ENCODE measurements at regions not wholly inside any gene's neighbourhood (a gene's known extent, or its start where the extent isn't known, plus 50 kb on each side); places are given as distances from the start of the nearest gene placed in this dataset.

DNA sequence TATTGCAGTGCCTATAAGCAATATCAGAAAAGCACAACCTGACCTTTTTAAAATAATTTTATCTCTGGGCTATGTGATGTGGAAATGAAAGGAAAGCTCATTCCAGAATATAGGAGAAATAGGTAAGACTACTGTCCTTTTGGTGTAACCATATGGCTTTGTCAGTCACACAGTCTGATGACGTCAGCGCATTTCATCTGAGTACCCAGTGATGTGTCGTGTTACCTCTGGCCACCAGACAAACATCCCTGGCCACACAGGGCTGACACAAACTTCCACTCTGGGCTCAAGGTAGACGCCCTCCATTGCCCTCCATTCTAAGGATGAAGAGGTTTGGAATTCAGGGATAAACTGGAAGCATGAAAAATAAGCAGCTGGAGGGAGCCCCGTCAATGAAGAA is 506.7 kb downstream of the CMPK2 start:
- no peak for DNase-seq
- H3K4me1 Mint-ChIP-seq (ENCODE audit: low read depth), result no peaks in the 10 kb centered on the region
- H3K9me3 Mint-ChIP-seq (ENCODE audit: insufficient read depth), result no peaks in the 10 kb centered on the region
- ATAC-seq, result no peak
- no peaks in the 10 kb centered on the region for H3K27me3 Mint-ChIP-seq (ENCODE audit: low read depth)
- ChIA-PET POLR2A (no interaction called here), CTCF (no interaction called here)
- no peak overlapping the region for H3K27ac Mint-ChIP-seq
- no peaks in the 10 kb centered on the region for H3K36me3 Mint-ChIP-seq (ENCODE audit: low read depth)
- no peak overlapping the region for H3K4me3 Mint-ChIP-seq

DNA sequence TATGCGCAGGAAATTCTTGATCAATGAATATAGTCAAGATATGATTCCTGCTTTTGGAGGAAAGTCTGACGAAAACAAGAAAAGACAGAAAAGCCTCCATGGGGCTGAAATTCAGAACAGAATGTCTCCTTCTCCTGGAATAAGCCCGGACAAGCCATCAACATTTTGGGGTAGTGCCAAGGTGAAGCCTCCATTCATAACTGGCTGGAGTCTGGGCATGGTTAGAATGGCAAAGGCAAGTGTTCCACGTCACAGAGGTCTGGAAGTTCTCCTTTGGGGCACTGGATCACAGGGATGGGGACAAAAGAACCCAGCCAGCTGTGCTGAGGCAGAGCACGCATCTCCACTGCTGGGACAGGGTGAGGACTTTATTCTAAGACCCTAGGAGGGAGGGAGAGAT is 505.7 kb downstream of the CMPK2 start:
- no peaks in the 10 kb centered on the region for H3K27me3 Mint-ChIP-seq (ENCODE audit: low read depth)

DNA sequence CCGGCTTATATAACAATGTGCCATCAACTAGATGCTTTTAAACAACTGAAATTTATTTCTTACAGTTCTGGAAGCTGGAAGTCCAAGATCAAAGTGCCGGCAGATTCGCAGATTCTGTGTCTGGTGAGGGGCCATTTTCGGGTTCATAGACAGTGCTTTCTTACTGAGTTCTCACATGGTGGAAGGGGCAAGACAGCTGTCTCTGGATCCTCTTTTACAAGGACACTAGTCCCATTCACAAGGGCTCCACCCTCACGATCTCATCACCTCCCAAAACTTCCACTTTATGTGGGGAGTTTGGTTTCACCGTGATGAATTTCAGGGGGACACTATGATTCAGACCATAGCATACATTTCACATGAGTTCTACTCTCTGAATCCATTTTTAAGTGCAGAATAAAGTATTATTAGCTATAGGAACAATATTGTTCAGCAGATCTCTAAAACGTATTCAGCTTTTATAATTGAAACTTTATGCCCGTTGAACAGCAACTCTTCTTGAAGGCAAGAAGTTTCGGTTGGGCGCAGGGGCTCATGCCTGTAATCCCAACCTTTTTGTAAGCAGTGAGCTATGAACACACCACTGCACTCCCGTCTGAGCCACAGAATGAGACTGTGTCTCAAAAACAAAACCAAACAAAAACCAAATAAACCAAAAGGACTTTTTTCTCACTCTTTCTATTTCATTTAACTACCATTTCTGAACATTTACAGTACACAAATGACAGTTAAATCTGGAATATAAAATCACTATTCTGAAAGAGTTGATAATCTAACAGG is 502.8 kb downstream of the CMPK2 start:
- no peaks in the 10 kb centered on the region for H3K9me3 Mint-ChIP-seq (ENCODE audit: insufficient read depth)
- POLR2A ChIA-PET, result no interaction called here

More for the DNA sequence above, 505.7 kb downstream of the CMPK2 start:
- CTCF ChIA-PET, result no interaction called here
- Mint-ChIP-seq H3K9me3 (ENCODE audit: insufficient read depth) (no peaks in the 10 kb centered on the region), H3K27ac (no peak overlapping the region), H3K36me3 (ENCODE audit: low read depth) (no peaks in the 10 kb centered on the region), H3K4me3 (no peak overlapping the region), H3K4me1 (ENCODE audit: low read depth) (no peaks in the 10 kb centered on the region)
- ATAC-seq (no peak), DNase-seq (no peak)
- POLR2A ChIA-PET, result no interaction called here

DNA sequence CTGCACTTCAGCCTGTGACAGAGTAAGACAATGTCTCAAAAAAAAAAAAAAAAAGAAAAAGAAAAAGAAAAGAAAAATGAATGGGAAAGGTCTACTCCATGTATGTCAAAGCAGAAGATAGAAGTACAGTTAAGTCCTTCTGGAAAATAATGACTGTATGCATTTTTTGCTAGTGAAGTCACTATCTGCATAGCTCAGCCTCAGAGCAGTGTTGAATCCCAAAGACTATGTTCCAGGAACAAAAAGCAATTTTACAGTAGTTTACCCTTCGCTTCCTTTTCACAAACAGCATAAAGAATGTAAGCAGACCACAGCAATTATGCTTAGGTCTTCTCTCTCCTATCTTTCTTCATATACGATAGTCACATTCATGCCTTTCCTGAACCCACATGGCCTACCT is 497.4 kb downstream of the CMPK2 start:
- ChIA-PET POLR2A (no interaction called here), CTCF (no interaction called here)
- no peaks in the 10 kb centered on the region for H3K9me3 Mint-ChIP-seq (ENCODE audit: insufficient read depth)
- ATAC-seq, result no peak
- no peaks in the 10 kb centered on the region for H3K4me1 Mint-ChIP-seq (ENCODE audit: low read depth)
- no peaks in the 10 kb centered on the region for H3K27me3 Mint-ChIP-seq (ENCODE audit: low read depth)
- DNase-seq, result no peak
- H3K27ac Mint-ChIP-seq, result no peak overlapping the region
- no peaks in the 10 kb centered on the region for H3K36me3 Mint-ChIP-seq (ENCODE audit: low read depth)
- H3K4me3 Mint-ChIP-seq, result no peak overlapping the region

More for the DNA sequence above, 502.8 kb downstream of the CMPK2 start:
- Mint-ChIP-seq H3K4me1 (ENCODE audit: low read depth) (no peaks in the 10 kb centered on the region), H3K36me3 (ENCODE audit: low read depth) (no peaks in the 10 kb centered on the region), H3K4me3 (no peak overlapping the region), H3K27me3 (ENCODE audit: low read depth) (no peaks in the 10 kb centered on the region), H3K27ac (no peak overlapping the region)
- no peak for DNase-seq
- CTCF ChIA-PET, result no interaction called here
- no peak for ATAC-seq

DNA sequence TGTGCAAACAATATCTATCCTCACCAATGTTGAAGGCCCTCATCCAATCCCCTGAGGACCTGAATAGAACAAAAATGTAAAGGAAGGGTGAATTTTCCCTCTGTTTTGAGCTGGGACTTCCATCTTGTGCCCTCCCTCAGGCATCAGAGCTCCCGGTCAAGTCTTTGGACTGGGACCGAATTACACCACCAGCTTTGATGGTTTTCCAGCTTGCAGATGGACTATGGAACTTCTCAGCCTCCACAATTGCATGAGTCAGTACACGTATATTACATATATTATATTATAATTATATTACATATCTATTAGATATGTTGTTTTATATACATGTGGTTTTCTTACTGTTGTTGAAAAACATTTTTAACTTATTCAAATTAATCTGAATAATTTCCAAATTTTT is 496.4 kb downstream of the CMPK2 start:
- ChIA-PET CTCF (no interaction called here), POLR2A (no interaction called here)
- Mint-ChIP-seq H3K27ac (no peak overlapping the region), H3K4me1 (ENCODE audit: low read depth) (no peaks in the 10 kb centered on the region), H3K9me3 (ENCODE audit: insufficient read depth) (no peaks in the 10 kb centered on the region), H3K4me3 (no peak overlapping the region), H3K36me3 (ENCODE audit: low read depth) (no peaks in the 10 kb centered on the region), H3K27me3 (ENCODE audit: low read depth) (no peaks in the 10 kb centered on the region)
- DNase-seq (no peak), ATAC-seq (no peak)

DNA sequence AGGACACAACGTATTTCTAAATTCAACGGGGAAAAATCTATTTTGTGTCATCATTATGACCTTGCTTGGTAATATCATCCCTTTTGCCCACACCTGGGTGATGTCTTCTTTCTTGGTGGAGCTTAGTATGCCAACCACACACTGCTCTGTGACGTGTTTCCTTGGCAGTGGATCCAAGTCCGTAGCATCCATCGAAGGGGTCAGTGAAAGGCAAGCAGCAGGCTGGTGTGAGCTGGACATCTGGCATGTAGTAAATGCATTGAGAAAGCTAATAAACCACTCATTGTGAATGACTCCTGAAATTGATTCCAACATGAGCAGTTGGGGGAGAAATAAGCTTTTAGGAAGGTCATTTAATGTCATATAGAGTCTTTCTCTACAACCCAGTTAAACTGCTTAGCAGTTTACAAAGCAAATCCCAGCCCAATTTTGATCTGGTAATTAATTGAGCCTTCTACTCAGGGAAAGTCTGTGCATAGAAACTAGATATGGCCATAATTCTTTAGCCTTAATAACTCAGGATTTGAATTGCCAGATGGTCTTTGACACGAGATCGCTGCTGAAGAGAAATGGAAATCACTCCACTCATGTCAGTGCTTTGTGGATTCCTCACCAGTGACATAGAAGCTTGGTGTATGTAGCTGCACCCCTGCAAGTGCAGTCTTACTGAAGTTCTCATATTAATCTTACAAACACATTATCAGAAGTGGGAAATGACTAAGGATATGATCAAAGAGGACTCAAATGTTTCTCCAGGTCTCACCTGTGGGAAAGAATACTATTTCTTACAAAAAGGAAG is 494.8 kb downstream of the CMPK2 start:
- POLR2A ChIA-PET, result no interaction called here
- Mint-ChIP-seq H3K27me3 (ENCODE audit: low read depth) (no peaks in the 10 kb centered on the region), H3K4me1 (ENCODE audit: low read depth) (no peaks in the 10 kb centered on the region), H3K27ac (no peak overlapping the region), H3K4me3 (no peak overlapping the region), H3K36me3 (ENCODE audit: low read depth) (no peaks in the 10 kb centered on the region), H3K9me3 (ENCODE audit: insufficient read depth) (no peaks in the 10 kb centered on the region)
- CTCF ChIA-PET, result no interaction called here
- no peak for ATAC-seq
- no peak for DNase-seq

DNA sequence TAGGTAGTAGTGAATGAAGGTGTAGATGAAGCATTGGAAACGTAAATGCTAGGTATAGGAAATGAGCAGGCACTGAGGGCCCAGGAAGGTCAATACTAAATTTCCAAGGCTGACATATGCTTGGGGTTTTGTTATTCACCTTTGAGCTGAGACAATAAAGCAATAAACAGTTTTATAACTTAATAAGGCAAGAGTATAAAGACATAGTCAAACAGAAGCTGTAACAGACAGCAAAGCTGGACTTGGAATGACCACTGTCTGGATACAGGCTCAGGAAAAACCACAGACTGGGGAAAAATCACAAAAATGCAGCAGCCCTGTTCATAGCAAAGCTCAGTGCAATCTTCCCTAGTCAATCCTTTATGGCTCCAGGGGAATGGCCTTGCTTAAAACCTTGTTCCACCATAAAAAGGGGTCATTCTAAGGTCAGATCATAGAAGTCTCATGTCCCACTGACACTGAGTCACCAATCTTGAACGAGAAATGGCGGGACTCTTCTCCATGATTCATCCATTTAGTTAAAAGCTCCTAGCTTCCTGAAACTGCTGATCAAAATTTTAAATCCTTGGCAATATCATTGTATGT is 493.3 kb downstream of the CMPK2 start:
- Mint-ChIP-seq H3K36me3 (ENCODE audit: low read depth) (no peaks in the 10 kb centered on the region), H3K4me3 (no peak overlapping the region), H3K4me1 (ENCODE audit: low read depth) (no peaks in the 10 kb centered on the region), H3K9me3 (ENCODE audit: insufficient read depth) (no peaks in the 10 kb centered on the region), H3K27me3 (ENCODE audit: low read depth) (no peaks in the 10 kb centered on the region), H3K27ac (no peak overlapping the region)
- CTCF ChIA-PET, result no interaction called here
- DNase-seq (no peak), ATAC-seq (no peak)
- POLR2A ChIA-PET, result no interaction called here

DNA sequence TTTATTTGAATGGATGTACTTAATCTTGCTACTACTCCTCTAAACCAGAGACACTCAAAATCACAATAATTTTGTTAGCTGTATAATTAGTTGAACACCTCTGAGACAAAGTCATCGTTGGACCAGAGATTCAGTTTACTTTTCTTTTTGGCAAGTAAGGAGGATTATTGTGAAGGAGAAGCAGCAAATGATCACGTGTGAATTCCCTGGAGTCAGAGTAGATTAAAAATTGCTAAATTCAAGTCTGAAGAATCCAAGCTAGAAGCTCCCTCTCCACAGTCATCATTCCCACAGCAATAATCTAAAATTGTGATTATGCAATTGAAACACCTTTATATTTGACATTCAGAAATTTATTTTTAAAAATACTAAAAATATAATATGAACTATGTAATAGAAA is 484.4 kb downstream of the CMPK2 start:
- H3K4me1 Mint-ChIP-seq (ENCODE audit: low read depth), result no peaks in the 10 kb centered on the region
- no peaks in the 10 kb centered on the region for H3K9me3 Mint-ChIP-seq (ENCODE audit: insufficient read depth)
- ATAC-seq, result no peak

DNA sequence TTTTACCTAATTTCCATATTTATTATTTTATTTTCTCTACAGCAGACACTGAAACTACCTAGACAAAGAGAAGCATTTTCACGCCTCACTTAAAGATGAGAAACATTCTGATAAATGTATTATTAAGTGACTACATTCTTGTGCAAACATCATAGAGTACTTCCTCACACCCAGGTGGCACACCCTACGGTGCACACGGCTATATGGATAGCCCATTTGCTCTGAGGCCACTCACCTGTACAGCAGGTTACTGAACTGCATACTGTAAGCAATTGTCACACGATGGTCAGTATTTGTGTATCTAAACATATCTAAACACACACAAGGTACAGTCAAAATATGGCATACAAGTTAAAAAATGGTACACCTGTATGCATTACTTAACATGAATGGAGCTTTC is 481.4 kb downstream of the CMPK2 start:
- ChIA-PET POLR2A (no interaction called here), CTCF (no interaction called here)
- H3K27ac Mint-ChIP-seq, result no peak overlapping the region
- H3K9me3 Mint-ChIP-seq (ENCODE audit: insufficient read depth), result no peaks in the 10 kb centered on the region
- no peaks in the 10 kb centered on the region for H3K27me3 Mint-ChIP-seq (ENCODE audit: low read depth)
- DNase-seq, result no peak
- H3K36me3 Mint-ChIP-seq (ENCODE audit: low read depth), result no peaks in the 10 kb centered on the region
- H3K4me1 Mint-ChIP-seq (ENCODE audit: low read depth), result no peaks in the 10 kb centered on the region
- no peak overlapping the region for H3K4me3 Mint-ChIP-seq
- ATAC-seq, result no peak

More for the DNA sequence above, 484.4 kb downstream of the CMPK2 start:
- POLR2A ChIA-PET, result no interaction called here
- Mint-ChIP-seq H3K36me3 (ENCODE audit: low read depth) (no peaks in the 10 kb centered on the region), H3K27ac (no peak overlapping the region), H3K27me3 (ENCODE audit: low read depth) (no peaks in the 10 kb centered on the region), H3K4me3 (no peak overlapping the region)
- CTCF ChIA-PET, result no interaction called here
- DNase-seq, result no peak

DNA sequence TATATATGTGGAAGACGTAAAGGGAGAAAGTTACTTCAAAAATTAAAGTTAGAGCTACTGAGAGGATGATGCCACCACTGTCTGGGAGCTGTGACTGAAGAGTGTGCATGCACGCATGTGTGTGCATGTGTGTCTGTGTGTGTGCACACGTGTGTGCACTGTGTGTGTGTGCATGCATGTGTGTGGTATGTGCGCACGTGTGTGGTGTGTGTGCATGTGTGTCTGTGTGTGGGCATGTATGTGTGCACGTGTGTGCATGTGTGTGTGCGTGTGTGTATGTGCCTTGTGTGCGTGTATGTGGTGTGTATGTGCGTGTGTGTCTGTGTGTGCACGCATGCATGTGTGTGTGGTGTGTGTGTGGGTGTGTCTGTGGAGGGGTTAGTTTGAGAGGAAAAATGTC is 473.4 kb downstream of the CMPK2 start:
- H3K27ac Mint-ChIP-seq, result no peak overlapping the region
- no peaks in the 10 kb centered on the region for H3K9me3 Mint-ChIP-seq (ENCODE audit: insufficient read depth)
- H3K4me3 Mint-ChIP-seq, result no peak overlapping the region
- no peaks in the 10 kb centered on the region for H3K36me3 Mint-ChIP-seq (ENCODE audit: low read depth)
- DNase-seq (no peak), ATAC-seq (no peak)
- H3K4me1 Mint-ChIP-seq (ENCODE audit: low read depth), result no peaks in the 10 kb centered on the region
- CTCF ChIA-PET, result no interaction called here
- POLR2A ChIA-PET, result no interaction called here
- H3K27me3 Mint-ChIP-seq (ENCODE audit: low read depth), result no peaks in the 10 kb centered on the region

DNA sequence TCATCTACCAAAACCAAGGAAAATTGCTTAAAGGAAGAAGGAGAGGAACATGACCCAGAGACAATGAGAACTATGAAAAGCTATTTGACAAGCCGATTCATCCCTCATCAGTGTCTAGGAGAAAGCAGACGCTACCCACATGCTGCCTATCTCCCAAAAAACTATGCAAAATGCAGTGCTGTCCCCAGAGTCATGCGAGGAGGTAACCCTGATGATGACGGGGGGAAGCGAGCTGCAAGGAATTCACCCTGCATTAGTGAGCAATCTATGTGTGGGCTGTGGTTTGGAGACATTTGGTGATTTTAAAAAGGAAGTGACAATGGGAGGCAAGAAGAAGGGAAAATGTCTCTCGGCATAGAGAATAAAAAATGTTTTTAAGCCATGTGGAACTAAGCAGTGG is 472.7 kb downstream of the CMPK2 start:
- Mint-ChIP-seq H3K4me3 (no peak overlapping the region), H3K4me1 (ENCODE audit: low read depth) (no peaks in the 10 kb centered on the region), H3K27ac (no peak overlapping the region), H3K9me3 (ENCODE audit: insufficient read depth) (no peaks in the 10 kb centered on the region), H3K27me3 (ENCODE audit: low read depth) (no peaks in the 10 kb centered on the region), H3K36me3 (ENCODE audit: low read depth) (no peaks in the 10 kb centered on the region)
- DNase-seq (no peak), ATAC-seq (no peak)
- POLR2A ChIA-PET, result no interaction called here
- CTCF ChIA-PET, result no interaction called here

DNA sequence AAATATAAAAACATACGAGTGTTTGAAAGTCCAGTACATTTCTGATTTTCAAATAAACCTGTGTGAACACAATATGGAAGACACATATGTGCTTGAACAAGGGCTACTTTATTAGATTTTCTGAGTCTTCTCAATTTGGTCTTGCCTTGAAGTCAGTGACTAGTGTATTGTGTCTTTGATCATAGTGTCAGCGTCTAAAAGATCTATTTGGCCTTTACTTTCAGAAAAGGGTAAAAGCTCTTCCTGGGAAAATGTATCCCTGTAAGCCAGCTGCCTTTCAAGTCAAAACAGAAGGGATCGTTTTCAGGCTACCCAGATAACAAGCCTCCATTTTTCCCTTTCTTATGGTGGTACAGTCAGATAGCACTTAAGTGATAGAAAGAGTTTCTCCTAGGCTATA is 471.9 kb downstream of the CMPK2 start:
- no peaks in the 10 kb centered on the region for H3K36me3 Mint-ChIP-seq (ENCODE audit: low read depth)
- DNase-seq (no peak), ATAC-seq (no peak)
- no peak overlapping the region for H3K4me3 Mint-ChIP-seq
- H3K27me3 Mint-ChIP-seq (ENCODE audit: low read depth), result no peaks in the 10 kb centered on the region
- no peaks in the 10 kb centered on the region for H3K4me1 Mint-ChIP-seq (ENCODE audit: low read depth)
- POLR2A ChIA-PET, result no interaction called here
- CTCF ChIA-PET, result no interaction called here
- no peak overlapping the region for H3K27ac Mint-ChIP-seq
- H3K9me3 Mint-ChIP-seq (ENCODE audit: insufficient read depth), result no peaks in the 10 kb centered on the region

Measured in activated CD8-positive, alpha-beta T cell treated with anti-CD3 and anti-CD28 coated beads, Interleukin-2, amount 10 ng/mL, durations not matched to agents 7 days and 5 days (primary cell).